GM18511 (cell line): ENCODE measurements at regions not wholly inside any gene's neighbourhood (a gene's known extent, or its start where the extent isn't known, plus 50 kb on each side); places are given as distances from the start of the nearest gene placed in this dataset.
A peak's percentile ranks its signal among the peaks of the same experiment; 100 is the strongest.
"Not testable (repeated sequence)": the region's sequence is repeated elsewhere in the genome, so short reads cannot be mapped to it uniquely, and the experiment has no call there.

Source experiments
- ATAC-seq: cut with Tn5 transposase; IDR thresholded peaks from one replicate; pipeline ENCODE4 v1.9.1; 2021; ENCODE audit warnings: mild to moderate bottlenecking, moderate library complexity; ENCODE audit not compliant: unreplicated experiment

DNA sequence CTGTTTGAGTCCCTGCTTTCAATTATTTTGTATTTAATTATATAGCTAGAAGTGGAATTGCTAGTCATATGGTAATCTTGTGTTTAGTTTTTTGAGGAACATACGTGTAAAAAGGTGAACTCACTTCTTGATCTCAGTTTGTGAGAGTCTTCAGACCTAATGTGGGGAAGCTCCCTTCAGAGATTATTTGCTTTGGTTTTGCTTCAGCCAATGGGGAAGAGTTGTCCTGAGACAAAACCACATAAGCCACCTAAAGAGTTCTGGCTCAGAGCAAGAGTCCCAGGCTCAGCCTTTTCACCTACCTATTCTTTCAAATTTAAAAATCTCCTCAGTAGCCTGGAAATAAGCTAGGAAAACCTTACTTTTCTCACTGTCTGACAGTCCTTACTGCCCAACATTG lies 138.4 kb downstream of the UCK2 start:
- ATAC-seq: no peak

GRCh38 chr1:165969366-165969765 lies 142.0 kb downstream of the UCK2 start:
- not testable (repeated sequence) for ATAC-seq

DNA sequence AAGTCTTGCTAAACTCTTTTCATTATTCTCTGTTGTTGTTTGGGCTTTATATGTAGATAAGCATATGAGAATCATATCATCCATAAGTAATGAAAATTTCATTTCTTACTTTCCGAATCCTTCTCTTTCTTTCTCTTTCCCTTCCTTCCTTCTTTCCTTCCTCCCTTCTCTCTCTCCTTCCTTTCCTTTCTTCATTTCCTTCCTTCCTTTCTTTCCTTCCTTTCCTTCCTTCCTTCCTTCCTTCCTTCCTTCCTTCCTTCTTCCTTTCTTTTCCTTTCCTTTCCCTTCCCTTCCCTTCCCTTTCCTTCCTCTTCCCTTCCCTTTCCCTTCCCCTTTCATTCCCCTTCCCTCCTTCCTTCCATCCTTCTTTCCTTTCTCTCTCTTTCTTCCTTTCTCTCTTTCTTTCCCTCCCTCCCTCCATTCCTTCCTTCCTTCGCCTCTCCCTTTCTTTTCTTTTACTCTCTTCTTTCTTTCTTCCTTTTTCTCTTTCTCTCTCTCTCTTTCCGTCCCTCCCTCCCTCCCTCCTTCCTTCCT lies 147.3 kb downstream of the UCK2 start:
- ATAC-seq: no peak

DNA sequence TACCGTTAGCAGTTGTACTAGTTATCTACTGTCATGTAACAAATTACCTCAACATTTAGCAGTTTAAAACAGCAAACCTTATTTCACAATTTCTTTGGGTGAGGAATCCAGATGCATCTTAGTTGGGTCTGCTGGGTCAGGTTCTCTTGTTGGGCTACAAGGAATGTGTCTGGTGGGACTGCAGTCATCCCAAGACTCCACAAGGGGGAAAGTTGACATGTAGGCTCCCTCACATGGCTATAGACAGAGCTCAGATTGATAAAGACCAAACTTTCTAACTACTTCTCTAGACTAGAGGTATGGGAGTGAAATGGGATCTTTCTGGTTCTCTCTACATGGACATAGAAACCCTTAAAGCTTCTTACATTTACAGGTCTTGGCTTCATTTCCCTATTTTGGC lies 160.9 kb downstream of the UCK2 start:
- ATAC-seq: no peak

- ATAC-seq: peak; percentile 51
These were observed 161.4 kb downstream of the UCK2 start for GRCh38 chr1:165988817-165989216.

DNA sequence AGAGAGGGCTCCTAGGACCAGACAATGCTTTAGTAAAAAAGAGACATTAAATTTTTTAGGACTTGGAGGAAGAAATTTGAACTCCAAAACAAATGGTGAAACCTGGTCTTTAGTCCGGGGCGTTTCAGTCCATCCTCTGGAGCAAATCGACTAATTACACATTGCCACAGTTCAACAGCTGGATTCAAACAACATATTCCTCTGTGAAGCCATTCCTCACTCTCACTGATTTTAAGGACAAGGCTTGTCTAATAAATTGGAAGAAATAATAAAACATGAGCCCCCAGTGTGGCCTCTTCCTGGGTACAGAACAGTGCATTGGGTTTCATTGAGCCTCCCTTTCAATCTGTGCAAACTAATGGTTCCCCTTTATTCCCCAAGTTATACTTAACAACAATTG lies 165.1 kb downstream of the UCK2 start:
- no peak for ATAC-seq

GRCh38 chr1:165994107-165994506 lies 166.7 kb downstream of the UCK2 start:
- no peak for ATAC-seq

DNA sequence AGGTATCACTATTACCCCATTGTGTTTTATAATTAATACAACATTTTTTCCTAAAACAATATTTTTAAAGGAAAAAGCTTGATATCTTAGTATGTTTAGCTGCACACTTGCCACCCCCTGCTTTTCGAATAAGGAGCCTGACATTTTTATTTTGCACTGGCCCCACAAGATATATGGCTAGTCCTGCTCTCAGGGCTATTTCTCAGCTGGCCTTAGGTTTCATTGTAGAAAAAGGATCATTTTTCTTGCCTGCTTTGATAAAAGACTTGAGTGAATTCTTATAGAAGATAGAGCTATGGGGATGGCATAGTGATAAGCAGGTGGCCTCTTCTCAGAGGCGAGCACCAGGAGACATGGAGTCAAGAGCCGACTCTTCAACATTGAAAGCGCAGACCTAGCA lies 167.0 kb downstream of the FAM78B start:
- no peak for ATAC-seq

- no peak for ATAC-seq
These were observed 159.6 kb downstream of the FAM78B start for GRCh38 chr1:166007176-166007575.

- ATAC-seq: no peak
These were observed 153.6 kb downstream of the FAM78B start for GRCh38 chr1:166013232-166013631.

- ATAC-seq: no peak
These were observed 149.4 kb downstream of the FAM78B start for GRCh38 chr1:166017395-166017794.
